ENCODE measurements at regions not wholly inside any gene's neighbourhood (a gene's known extent, or its start where the extent isn't known, plus 50 kb on each side); places are given as distances from the start of the nearest gene placed in this dataset.

DNA sequence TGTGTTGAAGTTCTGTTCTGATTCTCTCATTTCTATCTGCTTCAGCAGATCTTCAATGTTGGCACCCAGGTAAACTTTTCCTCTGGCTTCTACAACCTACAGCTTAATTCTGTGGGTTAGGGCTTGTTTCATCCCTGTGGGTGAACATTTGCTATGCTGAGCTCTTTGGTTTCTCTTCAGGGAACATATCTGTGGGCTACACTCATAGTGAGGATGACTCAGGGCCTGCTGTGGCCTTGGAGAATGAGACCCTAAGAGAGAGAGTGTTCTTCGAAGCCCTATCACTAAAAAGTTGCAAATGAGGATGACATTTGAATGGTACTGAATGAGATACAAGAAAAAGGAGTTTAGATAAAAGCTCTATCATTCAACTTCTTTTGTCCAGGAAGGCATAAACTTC is 346.2 kb upstream of the CBLB start:
- no peak for DNase-seq (ENCODE audit: low spot score)

DNA sequence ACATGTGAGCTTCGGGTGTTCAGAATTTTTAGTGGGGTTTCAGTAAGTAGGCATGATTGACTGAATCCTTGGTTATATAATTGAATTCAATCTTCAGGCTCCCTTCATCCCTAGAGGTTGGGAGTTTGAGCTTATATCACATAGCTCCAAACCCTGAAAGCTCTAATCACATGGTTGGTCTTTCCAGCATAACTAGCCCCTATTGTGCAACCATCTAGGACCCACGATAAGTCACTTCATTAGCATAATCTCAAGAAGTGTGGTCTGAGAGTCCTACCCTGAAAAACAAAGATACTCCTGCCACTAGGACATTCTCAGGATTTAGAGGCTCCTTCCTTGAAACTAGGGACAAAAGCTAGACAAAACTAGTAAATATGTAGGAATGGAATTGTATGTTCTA is 348.9 kb upstream of the CBLB start:
- DNase-seq (ENCODE audit: low spot score) = no peak

DNA sequence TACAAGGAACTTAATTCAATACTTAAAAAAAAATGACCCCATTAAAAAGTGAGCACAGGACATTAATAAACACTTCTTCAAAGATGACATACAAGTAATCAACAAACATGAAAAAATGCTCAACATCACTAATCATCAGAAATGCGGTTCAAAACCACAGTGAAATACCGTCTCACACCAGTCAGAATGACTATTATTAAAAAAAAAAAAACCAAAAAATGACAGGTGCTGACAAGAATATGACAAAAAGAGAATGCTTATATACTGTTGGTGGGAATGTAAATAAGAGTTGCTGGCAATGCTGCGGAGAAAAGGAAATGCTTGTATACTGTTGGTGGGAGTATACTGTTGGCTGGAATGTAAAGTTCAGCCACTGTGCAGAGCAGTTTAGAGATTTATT is 358.3 kb upstream of the CBLB start:
- DNase-seq (ENCODE audit: low spot score) = no peak

DNA sequence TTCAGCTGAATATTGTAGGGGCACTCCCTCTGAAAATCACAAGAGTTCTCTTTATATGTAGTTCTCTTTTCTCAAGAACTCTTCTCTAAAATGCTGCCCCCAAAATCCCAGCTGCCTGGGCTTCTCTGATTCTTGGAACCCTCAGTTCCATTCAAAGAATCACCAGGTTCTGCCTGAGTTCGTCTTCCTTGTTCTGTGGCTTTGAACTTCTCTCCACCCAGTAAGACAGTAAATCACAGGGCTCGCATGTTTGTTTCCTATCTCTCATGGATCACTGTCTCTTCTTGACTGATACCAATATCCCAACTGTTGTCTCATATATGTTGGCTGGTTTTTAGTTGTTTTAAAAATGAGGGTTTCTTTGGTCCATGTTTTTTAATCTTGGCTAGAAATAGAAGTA is 359.5 kb upstream of the CBLB start:
- DNase-seq (ENCODE audit: low spot score) = no peak

DNA sequence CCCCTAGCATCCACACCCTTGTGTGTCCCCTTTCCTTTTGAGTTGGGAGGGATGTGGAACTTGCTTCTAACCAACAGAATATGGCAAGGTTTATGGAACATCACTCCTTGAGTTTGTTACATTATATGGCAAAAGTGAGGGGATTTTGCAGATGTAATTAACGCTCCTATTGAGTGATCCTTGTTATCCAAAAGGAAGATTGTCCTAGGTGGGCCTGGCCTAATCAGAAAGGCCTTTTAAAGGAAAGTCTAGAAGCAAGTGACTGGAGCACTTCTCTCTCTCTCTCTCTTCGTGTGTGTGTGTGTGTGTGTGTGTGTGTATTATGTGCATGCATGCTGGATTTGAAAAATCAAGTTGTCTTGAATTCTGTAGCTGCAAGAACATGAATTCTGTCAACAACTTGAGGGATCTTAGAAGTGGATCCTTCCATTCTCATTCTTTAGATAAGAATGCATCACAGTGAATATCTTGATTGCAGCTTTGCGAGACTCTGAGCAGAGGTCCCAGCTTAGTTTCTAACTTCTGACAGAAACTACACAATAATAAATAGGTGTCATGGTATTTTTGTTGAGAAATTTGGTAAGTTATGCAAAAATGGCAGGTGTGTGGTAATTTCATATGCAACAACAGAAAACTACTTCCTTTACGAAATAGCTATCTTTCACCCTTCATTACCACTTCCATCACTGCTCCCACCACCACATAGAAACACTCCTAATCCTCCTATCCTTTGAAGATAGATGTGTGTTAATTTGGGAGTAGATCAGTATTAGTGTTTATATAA is 360.9 kb upstream of the CBLB start:
- DNase-seq (ENCODE audit: low spot score) = no peak

DNA sequence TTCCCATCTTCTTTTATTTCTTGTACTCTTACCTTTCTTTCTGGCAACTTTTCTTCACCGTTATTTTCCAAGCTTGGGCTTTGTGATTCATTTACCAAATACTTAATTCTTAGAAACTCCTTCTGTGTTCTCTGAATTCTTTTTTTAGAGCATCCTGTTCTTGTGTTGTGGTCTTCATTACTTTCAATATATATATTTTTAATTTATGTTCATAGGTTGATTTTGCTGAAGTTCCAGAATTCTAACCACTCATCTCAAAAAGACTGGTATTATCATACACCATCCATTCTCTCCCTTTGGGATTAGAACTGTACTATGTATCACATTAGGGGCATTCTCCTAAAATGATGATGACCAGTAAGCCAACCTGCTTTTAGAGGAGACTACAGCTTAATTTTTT is 362.3 kb upstream of the CBLB start:
- DNase-seq (ENCODE audit: low spot score) = no peak

DNA sequence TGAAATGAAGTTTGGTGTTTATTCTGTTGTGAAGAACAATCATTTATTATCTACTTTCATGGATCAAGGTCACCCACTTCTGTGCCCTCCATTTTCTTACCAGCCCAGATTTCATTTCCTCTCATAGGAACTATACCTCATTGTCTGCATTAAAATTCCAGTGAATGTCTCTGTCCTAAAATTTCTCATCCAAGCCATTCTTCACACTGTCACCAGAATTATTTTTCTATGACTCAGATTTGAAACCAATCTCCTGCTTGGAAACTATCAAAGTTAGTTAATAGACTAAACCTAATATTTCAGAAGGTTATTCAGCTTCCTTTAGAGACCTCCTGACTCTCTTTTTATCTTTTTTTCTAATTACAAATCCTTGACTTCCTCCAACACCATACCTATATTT is 364.1 kb upstream of the CBLB start:
- DNase-seq (ENCODE audit: low spot score) = no peak

DNA sequence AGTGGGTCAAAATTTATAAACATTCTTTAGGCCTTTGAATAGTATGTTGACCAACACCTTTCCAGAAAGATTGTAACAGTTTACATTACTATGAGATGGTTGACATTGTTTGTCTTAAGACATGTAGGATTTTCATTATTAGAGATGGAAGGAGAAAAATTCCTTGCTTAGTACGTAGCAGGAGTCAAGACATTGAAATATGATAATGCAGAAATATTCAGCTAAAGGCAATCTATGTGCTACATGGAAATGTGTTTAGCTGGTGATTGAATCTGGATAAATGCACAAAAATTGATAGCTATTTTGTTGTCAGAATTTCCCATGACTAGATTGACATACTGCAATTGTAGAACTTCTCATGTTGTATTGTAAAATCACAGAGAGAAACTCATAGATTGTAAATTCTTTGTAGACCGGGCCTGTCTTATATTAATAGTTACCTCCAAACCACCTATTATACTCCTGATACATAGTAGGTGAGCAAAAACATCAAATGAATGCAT is 370.4 kb upstream of the CBLB start:
- no peak for DNase-seq (ENCODE audit: low spot score)

DNA sequence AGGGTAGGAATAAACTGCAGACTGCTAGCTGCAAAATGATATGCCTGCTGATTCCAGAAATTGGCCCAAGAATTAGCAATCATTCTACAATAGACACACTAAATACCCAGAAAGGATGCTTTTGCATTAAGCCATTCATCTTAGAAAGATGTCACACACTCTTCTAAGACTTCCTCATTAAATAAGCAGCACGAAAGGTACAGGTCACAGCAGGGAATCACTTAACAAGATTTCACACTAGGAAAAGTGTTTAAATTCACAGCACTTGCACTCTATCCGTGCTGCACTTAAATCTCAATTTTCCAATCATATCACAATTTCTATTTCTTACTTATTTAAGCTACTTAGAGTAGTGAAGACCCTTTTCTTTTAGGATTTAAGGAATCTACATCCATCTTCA is 372.8 kb upstream of the CBLB start:
- no peak for DNase-seq (ENCODE audit: low spot score)

DNA sequence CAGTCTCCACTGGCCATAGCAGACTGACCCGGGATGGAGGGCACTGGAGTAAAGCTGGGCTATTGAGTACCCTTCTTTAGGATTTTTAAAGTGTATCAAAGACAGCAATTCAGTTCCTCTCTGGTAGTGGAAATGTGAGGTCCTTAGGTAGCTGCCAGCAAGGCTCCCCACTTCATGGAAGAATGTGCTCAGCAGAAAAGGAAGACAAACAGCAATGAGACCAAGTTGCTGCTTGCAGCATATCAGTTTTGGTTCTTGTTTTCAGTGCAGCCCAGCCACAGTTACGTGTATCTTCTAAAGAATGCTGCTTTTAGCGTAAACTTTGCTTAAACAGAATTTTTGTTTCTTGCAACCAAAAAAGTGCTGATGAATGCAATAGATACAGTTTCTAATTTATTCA is 374.0 kb upstream of the CBLB start:
- no peak for DNase-seq (ENCODE audit: low spot score)

DNA sequence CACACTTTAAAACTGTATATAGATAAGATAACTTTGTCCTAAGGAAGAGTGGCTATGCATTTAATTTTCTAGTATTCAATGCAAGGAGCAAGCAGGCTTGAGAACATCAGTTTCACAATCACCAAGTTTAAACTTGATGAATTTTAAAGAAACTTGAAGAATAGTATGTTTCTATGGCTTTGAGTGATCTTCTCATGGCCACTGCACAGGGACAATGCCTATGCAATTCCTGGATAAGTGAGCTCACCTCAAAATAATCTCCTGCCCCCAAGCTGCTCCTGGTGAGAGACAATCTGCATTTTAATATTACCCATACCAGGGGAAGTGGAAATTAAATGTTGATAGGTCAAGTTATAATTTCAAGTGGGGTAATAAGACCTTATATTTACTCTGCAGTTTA is 376.6 kb upstream of the CBLB start:
- DNase-seq (ENCODE audit: low spot score) = no peak

DNA sequence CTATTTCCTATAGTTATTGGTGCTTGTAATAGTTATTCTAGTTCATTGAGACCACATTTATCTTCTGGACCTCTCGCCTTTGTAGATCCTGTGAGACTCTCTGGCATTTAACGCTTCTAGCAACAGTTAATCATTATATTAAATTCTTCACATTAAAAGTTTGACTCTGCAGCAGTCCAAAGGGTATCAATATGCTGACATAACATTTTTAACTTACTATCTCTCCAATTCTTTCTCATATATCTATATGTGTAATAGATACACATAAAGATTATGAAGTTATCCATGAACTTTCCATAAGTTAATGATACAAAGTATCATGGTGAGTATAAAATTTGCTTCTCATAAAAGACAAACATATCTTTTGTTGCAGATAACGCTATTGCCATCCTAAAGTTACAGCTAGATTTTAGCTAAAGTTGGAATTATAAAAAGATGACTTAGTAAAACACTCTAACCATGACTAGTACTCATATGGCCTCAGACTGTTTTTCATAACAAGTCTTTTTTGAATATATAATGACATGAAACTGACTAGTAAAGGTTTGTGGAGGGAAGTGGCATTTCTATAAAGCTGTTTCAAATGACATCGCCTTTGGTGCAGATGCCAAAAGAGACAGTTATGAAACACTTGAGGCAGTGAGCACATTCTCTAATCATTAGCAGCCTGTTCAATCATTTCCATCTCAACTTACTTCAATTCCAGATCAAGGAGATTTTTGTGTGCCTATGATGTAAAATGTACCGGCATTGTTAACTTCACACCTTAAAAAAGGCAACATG is 379.3 kb upstream of the CBLB start:
- DNase-seq (ENCODE audit: low spot score) = no peak

DNA sequence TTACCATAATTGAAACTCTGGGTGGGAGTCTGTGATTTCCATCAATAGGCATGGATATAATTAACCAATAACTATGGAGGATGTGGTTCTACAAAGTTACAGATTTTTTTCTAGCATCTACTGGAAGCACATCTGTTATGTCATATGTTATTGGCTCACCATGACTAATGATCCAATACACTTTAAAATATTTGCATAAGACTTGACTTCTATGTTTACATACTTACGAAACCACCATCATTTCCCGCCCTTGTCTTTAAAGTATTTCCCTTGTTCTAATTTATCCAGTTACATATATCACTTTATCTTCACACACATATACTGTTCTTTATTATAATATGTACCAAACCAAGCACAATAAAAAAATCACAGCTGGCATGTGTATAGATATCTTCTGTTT is 380.3 kb upstream of the CBLB start:
- peak; percentile 8 for DNase-seq (ENCODE audit: low spot score)

DNA sequence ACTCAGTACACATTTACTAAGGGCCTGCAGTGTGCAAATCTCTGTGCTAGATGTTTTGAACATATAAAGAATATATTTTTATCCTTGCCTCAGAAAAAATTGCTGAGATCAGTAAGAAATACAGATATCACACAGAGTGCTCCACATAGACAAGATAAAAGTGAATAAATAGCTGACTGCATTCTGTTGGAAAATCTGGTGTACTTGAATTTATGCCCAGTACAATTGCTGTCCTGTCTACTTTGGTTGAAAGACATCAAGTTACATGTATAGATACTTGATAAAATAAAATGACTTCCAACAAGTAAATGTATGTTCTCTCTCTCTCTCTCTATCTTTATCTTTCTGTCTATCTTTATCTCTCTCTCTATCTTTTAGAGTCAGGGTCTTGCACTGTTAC is 381.2 kb upstream of the CBLB start:
- no peak for DNase-seq (ENCODE audit: low spot score)

DNA sequence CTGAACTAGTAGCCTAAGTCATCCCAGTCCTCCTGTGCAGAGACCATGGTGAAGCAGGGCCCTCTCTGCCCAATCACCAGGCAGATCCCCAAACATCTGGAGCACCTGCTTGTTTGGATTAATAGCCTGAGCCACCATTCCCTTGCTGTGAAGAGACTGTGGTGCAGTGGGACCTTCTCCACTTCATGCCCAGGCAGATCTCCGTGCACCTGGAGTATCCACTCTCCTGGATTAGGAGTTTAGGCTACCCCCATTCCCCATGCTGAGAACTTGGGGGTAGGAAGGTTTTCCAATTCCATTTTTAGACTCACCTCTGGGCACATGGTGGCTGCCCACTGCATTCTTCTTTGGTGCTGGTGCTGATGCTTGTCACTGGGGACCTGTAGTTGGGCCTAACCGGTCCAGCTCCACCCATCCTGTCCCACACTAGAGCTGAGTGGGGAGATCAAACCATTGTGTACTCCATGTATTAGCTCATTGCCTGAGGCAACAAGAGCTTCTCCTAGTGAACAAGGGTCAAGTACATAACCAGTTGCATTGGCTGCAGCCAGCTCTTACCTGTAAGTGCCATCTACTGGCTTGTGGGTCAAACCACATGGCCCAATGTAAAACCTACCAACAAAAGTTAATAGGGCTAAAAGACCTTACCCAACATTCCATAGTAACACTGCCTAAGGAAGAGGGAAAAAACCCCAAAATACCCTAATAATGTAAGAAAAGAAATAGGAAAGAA is 382.5 kb upstream of the CBLB start:
- DNase-seq (ENCODE audit: low spot score) = no peak

DNA sequence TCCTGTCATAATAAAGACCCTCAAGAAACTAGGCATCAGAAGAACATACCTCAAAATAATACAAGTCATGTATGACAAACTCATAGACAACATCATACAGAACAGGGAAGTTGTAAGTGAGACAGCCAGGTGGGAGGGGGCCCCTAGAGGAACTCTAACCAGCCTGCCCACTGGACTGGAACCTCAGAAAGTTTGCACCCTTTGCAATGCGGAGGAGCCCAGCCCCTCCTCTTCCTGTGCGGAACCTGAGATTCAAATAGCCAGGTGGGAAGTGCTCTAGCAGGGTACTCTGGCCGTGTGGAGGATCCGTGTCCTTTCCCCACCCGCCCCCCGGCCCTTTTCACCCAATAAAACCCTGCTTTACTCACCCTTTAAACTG is 387.0 kb upstream of the CBLB start:
- DNase-seq (ENCODE audit: low spot score) = no peak

DNA sequence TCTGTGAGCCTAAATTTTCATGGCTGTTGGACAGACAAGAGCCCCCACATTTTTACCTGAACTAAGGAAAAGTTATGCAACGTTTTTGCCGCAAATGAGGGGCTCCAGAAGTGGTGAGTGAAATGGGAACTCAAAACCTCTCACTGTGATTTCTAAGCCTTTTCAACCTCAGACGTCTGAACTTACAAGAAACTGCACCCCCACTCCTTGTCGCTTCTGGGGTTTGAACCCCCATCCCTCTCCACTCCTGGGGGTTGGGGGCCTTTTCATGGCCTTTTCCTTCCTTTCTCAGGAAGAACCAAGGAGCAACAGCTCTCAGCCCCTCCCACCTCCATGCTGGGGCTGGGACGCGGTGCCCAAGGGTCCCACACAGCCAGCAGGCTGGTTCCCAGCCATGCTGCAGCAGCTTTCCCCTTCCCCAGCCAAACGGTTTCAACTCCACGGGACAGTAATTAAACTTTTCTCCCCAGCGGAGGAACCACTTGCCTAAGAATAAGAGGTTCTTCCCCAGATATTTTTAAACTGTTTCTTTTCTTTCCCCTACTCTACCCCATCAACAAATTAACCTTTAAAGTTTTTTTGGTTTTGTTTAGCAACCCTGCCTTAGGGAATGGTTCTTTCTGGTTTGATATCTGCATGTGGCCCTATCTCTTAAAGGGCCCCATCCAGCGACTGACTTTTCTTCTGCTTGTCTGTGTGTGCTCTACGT is 387.6 kb upstream of the CBLB start:
- DNase-seq (ENCODE audit: low spot score) = no peak

DNA sequence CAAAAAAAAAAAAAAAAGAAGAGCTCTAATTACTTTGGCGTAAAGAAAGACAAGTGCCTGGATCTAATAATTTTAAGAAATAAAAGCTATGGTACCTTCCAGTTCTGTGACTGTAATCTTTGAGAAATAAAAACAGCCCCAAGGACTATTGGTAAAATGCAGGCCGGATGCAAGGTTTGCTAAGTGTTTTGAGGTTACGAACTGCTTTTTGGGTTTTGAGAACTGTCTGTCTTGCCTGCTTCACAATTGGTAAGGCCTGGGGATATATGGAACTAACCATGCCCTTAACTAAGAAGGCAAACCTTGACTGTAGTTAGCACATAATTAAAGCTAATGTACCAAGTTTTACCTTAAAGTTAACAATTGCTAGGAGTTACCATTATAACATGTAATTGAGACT is 388.4 kb upstream of the CBLB start:
- no peak for DNase-seq (ENCODE audit: low spot score)

DNA sequence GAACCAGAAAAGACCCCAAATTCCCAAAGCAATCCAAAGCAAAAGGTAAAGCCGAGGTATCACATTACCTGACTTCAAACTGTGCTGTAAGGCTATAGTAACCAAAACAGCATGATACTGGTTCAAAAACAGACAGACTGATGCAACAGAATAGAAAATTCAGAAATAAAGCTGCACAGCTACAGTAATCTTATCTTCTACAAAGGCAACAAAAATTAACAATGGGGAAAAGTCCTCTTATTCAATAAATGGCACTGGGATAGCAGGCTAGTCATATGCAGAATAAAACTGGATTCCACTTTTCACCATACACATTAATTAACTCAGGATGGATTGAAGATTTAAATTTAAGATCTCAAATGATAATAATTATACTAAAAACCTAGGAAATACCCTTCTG is 392.6 kb upstream of the CBLB start:
- no peak for DNase-seq (ENCODE audit: low spot score)

DNA sequence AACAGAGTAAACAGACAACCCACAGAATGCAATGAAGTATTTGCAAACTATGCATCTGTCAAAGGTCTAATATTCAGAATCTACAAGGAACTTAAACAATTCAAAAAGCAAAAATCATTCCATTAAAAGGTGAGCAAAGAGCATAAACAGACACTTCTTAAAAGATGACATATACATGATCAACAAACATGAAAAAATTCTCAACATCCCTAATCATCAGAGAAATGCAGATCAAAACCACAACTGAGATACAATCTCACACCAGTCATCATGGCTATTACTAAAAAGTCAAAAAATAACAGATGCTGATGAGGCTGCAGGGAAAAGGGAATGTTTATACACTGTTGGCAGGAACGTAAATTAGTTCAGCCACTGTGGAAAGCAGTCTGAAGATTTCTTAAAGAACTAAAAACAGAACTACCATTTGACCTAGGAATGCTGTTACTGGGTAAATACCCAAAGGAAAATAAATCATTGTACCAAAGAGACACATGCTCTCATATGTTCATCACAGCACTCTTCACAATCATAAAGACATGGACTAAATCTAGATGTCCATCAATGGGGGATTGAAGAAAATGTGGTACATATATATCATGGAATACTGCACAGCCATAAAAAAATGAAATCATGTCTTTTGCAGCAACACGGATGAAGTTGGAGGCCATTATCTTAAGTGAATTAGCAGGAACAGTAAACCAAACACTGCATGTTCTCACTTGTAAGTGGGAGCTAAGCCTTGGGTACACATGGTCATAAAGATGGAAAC is 393.3 kb upstream of the CBLB start:
- no peak for DNase-seq (ENCODE audit: low spot score)

DNA sequence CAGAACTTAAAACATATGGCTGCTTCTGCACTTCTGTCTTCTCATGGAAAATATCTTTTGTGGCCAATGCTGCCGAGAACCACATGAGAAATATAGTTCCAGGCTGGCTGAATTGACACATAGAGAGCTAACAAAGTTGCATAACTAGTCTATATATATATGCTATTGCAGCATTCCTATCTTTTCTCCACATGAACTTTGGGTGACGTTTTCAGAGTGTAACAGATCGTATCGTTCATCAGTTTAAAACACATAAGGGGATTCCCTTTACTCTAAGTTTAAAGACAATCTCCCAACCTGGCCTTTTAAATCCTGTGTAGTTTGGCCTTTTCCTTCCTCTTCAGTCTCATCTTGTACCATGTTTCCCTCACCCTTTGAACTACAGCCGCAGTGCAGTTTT is 394.2 kb upstream of the CBLB start:
- DNase-seq (ENCODE audit: low spot score) = no peak

DNA sequence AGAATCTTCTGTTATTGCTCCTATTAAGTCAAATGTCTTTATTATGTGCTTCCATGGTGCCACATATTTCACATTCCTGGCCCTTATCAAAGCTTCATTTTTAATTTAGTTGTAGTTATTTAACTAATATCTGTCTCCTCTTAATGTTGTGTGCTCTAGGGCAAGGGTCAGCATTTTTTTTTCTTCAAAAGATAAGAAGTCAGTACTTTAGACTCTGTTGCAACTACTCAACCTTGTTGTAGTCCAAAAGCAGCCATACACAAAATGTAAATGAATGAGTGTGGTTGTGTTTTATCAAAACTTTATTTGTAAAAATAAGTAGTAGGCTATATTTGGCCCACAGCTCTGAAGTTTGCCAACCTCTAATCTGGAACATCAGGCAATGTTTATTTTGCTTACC is 394.7 kb upstream of the CBLB start:
- DNase-seq (ENCODE audit: low spot score) = no peak
